A673 (cell line): ENCODE measurements at regions not wholly inside any gene's neighbourhood (a gene's known extent, or its start where the extent isn't known, plus 50 kb on each side); places are given as distances from the start of the nearest gene placed in this dataset.
"Not testable (repeated sequence)": the region's sequence is repeated elsewhere in the genome, so short reads cannot be mapped to it uniquely, and the experiment has no call there.

Experiments used
- EZH2 ChIP-seq: fragments of 200-600 bp; sonication (generic); IDR thresholded peaks from 2 replicates; pipeline ENCODE4 v1.6.1; 2017; ENCODE audit warnings: borderline replicate concordance, low read depth, mild to moderate bottlenecking, mixed read lengths, antibody characterized with exemption, low read length; ENCODE audit not compliant: poor library complexity, severe bottlenecking
- TF ChIP-seq, protein P1 (sequence below): fragments of 300-800, 200-600 bp; sonication (generic); conservative IDR thresholded peaks from 2 replicates; pipeline ENCODE4 v1.5.1; 2017; ENCODE audit warnings: low read depth, mild to moderate bottlenecking, antibody characterized with exemption, low read length, moderate library complexity, mixed read lengths

DNA sequence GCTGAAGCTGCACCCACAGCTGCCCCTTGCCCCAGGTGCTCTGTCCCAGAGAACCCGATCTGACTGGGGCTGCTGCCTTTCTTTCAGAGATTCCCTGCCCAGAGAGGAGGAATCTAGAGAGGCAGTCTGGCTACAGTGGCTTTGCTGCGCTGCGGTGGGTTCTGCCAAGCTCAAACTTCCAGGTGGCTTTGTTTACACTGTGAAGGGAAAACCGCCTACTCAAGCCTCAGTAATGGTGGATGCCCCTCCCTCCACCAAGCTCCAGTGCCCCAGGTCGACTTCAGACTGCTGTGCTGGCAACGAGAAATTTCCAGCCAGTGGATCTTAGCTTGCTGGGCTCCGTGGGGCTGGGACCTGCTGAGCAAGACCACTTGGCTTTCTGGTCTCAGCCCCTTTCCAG, 130.4 kb upstream of the SLC35G4 start:
- not testable (repeated sequence) for TF ChIP-seq EZH2
- TF ChIP-seq, protein P1, sequence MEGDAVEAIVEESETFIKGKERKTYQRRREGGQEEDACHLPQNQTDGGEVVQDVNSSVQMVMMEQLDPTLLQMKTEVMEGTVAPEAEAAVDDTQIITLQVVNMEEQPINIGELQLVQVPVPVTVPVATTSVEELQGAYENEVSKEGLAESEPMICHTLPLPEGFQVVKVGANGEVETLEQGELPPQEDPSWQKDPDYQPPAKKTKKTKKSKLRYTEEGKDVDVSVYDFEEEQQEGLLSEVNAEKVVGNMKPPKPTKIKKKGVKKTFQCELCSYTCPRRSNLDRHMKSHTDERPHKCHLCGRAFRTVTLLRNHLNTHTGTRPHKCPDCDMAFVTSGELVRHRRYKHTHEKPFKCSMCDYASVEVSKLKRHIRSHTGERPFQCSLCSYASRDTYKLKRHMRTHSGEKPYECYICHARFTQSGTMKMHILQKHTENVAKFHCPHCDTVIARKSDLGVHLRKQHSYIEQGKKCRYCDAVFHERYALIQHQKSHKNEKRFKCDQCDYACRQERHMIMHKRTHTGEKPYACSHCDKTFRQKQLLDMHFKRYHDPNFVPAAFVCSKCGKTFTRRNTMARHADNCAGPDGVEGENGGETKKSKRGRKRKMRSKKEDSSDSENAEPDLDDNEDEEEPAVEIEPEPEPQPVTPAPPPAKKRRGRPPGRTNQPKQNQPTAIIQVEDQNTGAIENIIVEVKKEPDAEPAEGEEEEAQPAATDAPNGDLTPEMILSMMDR: not testable (repeated sequence)
